Type B pancreatic cell (in vitro differentiated cells): ENCODE measurements at regions not wholly inside any gene's neighbourhood (a gene's known extent, or its start where the extent isn't known, plus 50 kb on each side); places are given as distances from the start of the nearest gene placed in this dataset.

Experiments
- DNase-seq: peaks from one replicate; pipeline ENCODE4 v3.0.0; 2021; ENCODE audit warnings: mixed read lengths; ENCODE audit not compliant: unreplicated experiment; ENCODE audit errors: extremely low spot score
- H3K27ac Mint-ChIP-seq: 2 replicates; pipeline ENCODE4 v1.8.0; 2021; ENCODE audit warnings: mild to moderate bottlenecking, mixed read lengths
- H3K27me3 Mint-ChIP-seq: 2 replicates; pipeline ENCODE4 v1.8.0; 2021; ENCODE audit warnings: mixed read lengths
- H3K36me3 Mint-ChIP-seq: 2 replicates; pipeline ENCODE4 v1.8.0; 2021; ENCODE audit warnings: mixed read lengths
- H3K4me1 Mint-ChIP-seq: one replicate; pipeline ENCODE4 v1.8.0; 2021; ENCODE audit warnings: mixed read lengths; ENCODE audit not compliant: unreplicated experiment
- H3K4me3 Mint-ChIP-seq: 2 replicates; pipeline ENCODE4 v1.8.0; 2021; ENCODE audit warnings: mild to moderate bottlenecking, mixed read lengths
- H3K9me3 Mint-ChIP-seq: 2 replicates; pipeline ENCODE4 v1.8.0; 2021; ENCODE audit warnings: mixed read lengths
- TF ChIP-seq, protein P1 (sequence below): fragments of 200-600 bp; sonication (generic); conservative IDR thresholded peaks from 2 replicates; pipeline ENCODE4 v1.5.0; 2021; ENCODE audit warnings: antibody characterized with exemption, mild to moderate bottlenecking

DNA sequence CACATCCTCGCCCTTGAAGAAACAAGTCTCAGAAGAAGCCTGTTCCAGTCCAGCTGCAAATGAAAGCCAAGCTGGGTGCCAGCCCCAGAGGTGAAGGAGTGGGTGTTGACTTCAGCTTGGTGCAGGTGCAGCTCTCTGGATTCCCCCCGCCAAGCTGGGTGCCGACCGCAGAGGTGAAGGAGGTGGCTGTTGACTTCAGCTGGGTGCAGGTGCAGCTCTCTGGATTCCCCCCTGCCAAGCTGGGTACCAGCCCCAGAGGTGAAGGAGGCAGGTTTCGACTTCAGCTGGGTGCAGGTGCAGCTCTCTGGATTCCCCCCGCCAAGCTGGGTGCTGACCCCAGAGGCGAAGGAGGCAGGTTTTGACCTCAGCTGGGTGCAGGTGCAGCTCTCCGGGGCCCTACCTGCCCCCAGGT lies 1234.0 kb downstream of the TBC1D22A start:
- Mint-ChIP-seq H3K4me3 (no peak overlapping the region), H3K4me1 (no peaks in the 10 kb centered on the region), H3K27me3 (no peaks in the 10 kb centered on the region), H3K36me3 (no peaks in the 10 kb centered on the region), H3K9me3 (no peaks in the 10 kb centered on the region), H3K27ac (no peak overlapping the region)
- TF ChIP-seq, protein P1, sequence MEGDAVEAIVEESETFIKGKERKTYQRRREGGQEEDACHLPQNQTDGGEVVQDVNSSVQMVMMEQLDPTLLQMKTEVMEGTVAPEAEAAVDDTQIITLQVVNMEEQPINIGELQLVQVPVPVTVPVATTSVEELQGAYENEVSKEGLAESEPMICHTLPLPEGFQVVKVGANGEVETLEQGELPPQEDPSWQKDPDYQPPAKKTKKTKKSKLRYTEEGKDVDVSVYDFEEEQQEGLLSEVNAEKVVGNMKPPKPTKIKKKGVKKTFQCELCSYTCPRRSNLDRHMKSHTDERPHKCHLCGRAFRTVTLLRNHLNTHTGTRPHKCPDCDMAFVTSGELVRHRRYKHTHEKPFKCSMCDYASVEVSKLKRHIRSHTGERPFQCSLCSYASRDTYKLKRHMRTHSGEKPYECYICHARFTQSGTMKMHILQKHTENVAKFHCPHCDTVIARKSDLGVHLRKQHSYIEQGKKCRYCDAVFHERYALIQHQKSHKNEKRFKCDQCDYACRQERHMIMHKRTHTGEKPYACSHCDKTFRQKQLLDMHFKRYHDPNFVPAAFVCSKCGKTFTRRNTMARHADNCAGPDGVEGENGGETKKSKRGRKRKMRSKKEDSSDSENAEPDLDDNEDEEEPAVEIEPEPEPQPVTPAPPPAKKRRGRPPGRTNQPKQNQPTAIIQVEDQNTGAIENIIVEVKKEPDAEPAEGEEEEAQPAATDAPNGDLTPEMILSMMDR: no peak
- peak; percentile 40 for DNase-seq

- DNase-seq: peak; percentile 49
- H3K9me3 Mint-ChIP-seq: no peaks in the 10 kb centered on the region
- H3K27me3 Mint-ChIP-seq: no peaks in the 10 kb centered on the region
- H3K4me1 Mint-ChIP-seq: no peaks in the 10 kb centered on the region
- no peak overlapping the region for H3K4me3 Mint-ChIP-seq
- H3K36me3 Mint-ChIP-seq: no peaks in the 10 kb centered on the region
- TF ChIP-seq, protein P1: no peak
- H3K27ac Mint-ChIP-seq: no peak overlapping the region
These were observed 1233.3 kb downstream of the TBC1D22A start for GRCh38 chr22:47995718-47996117.

DNA sequence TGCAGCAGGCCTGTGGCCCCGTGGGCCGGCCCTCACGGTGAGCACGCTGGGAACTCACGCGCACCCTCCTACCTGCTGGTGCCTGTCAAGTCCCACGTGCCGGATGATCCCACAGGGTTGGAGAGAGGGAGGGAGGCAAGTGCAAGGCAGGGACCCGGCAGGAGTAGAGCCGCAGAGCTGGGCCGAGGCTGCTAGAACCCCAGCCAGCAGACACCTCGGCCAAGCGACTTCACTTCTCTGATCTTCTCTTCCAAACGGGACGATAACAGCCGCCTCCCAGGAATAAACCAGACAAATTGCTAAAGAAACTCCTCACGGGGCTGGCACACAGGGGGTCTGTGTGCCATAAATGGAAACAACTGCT lies 1232.8 kb downstream of the TBC1D22A start:
- no peaks in the 10 kb centered on the region for H3K4me1 Mint-ChIP-seq
- DNase-seq: peak; percentile 58
- no peaks in the 10 kb centered on the region for H3K27me3 Mint-ChIP-seq
- no peaks in the 10 kb centered on the region for H3K36me3 Mint-ChIP-seq
- TF ChIP-seq, protein P1: no peak
- no peak overlapping the region for H3K27ac Mint-ChIP-seq
- no peaks in the 10 kb centered on the region for H3K9me3 Mint-ChIP-seq
- no peak overlapping the region for H3K4me3 Mint-ChIP-seq

DNA sequence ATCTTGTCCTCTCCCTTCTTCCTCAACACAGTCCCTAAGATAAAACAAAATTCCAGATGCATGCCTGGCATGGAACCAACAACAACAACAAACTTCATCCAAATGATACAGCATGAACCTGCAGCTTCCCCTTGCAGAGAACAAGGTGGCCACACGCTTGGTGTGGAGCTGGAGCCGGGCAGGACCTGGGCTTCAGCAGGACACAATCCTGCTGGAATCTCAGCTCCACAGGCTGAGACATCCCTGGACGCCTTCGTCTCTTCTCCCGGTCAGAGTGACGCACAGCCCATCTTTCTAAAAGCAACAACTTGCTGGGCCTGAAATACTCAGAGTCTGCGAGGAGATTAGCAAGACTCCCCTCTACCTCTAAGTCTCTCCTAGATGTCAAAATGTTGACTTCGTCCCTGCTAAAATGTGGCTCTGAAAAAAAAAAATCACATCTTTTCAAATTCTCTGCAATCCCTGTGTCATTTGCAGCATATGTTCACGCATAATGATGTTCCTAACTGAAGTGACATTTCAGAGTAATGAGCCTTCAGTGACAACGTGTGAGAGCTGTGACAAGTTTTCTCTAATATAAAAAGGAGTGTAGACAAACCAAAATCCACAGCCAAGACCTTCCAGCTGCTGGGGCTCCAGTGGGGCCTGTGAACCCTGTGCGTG lies 1232.3 kb downstream of the TBC1D22A start:
- Mint-ChIP-seq H3K27me3 (no peaks in the 10 kb centered on the region), H3K36me3 (no peaks in the 10 kb centered on the region), H3K4me1 (no peaks in the 10 kb centered on the region), H3K27ac (no peak overlapping the region), H3K9me3 (no peaks in the 10 kb centered on the region), H3K4me3 (no peak overlapping the region)
- peak; percentile 31 for DNase-seq
- TF ChIP-seq, protein P1: no peak

DNA sequence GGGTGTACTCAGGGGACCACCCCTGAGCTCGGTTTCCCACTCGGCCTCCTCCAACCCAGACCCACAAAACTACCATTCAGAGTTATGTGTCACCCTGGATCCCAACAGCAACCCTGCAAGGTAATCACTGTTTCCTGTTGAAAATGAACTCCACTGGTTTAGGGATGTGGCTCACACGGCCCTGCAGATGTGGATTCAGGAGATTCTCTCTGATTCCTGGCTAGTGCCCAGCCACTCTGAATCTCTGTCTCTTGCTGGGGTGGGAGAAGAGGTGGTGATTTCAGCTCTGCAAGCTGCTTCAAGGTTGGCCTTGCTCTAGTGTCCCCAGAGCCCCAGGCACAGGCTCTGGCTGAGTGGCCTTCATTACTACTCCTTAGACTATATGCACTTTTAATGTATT lies 1231.6 kb downstream of the TBC1D22A start:
- peak; percentile 24 for DNase-seq
- Mint-ChIP-seq H3K4me3 (no peak overlapping the region), H3K4me1 (no peaks in the 10 kb centered on the region), H3K27ac (no peak overlapping the region), H3K36me3 (no peaks in the 10 kb centered on the region), H3K9me3 (no peaks in the 10 kb centered on the region), H3K27me3 (no peaks in the 10 kb centered on the region)
- TF ChIP-seq, protein P1: no peak

GRCh38 chr22:47990481-47990880 lies 1228.0 kb downstream of the TBC1D22A start:
- TF ChIP-seq, protein P1: no peak
- Mint-ChIP-seq H3K4me1 (no peaks in the 10 kb centered on the region), H3K36me3 (no peaks in the 10 kb centered on the region), H3K27ac (no peak overlapping the region), H3K27me3 (no peaks in the 10 kb centered on the region), H3K9me3 (no peaks in the 10 kb centered on the region), H3K4me3 (no peak overlapping the region)
- DNase-seq: no peak
